Naive thymus-derived CD8-positive, alpha-beta T cell (primary cell): ENCODE measurements at regions not wholly inside any gene's neighbourhood (a gene's known extent, or its start where the extent isn't known, plus 50 kb on each side); places are given as distances from the start of the nearest gene placed in this dataset.

Source experiments
- ATAC-seq, 2 donors: fragments of 150-1000 bp; cut with Tn5 transposase in 1 of 2; sonication (Bioruptor Pico), chemical (Tn5 transposase) in 1 of 2; 1 replicate in 1 of 2; 2 replicates in 1 of 2; pipeline ENCODE4 v1.10.0; 2021; ENCODE audit warnings: mild to moderate bottlenecking in 2 of 2, moderate library complexity in 2 of 2
- POLR2A ChIA-PET: fragments of 350-600 bp; sonication (Branson Sonifier 250); formaldehyde crosslinking; loops from one replicate; lab custom pipeline; 2021; ENCODE audit warnings: antibody characterized with exemption; lab: Charles Lee
- DNase-seq, 10 donors: peaks; one replicate each; pipeline versions ENCODE4 v3.0.0 to v3.0.0-alpha.2; 2020 to 2022
- H3K27ac Mint-ChIP-seq, 10 donors: one replicate each; pipeline ENCODE4 v1.8.0; 2020 to 2022; ENCODE audit warnings: mild to moderate bottlenecking in 10 of 10, mixed read lengths in 10 of 10, moderate library complexity in 4 of 10, inconsistent platforms in 1 of 10
- H3K27me3 Mint-ChIP-seq, 5 donors: one replicate each; pipeline ENCODE4 v1.8.0; 2021 to 2022; ENCODE audit warnings: mixed read lengths in 5 of 5
- H3K36me3 Mint-ChIP-seq, 3 donors: one replicate each; pipeline ENCODE4 v1.8.0; 2020 to 2022; ENCODE audit warnings: mixed read lengths in 3 of 3, mild to moderate bottlenecking in 2 of 3, inconsistent platforms in 1 of 3
- H3K4me1 Mint-ChIP-seq, 4 donors: one replicate each; pipeline ENCODE4 v1.8.0; 2021 to 2022; ENCODE audit warnings: mixed read lengths in 4 of 4
- H3K4me3 Mint-ChIP-seq, 10 donors: one replicate each; pipeline ENCODE4 v1.8.0; 2020 to 2022; ENCODE audit warnings: mild to moderate bottlenecking in 10 of 10, mixed read lengths in 10 of 10, moderate library complexity in 6 of 10, inconsistent platforms in 1 of 10
- H3K9me3 Mint-ChIP-seq, 9 donors: one replicate each; pipeline ENCODE4 v1.8.0; 2020 to 2022; ENCODE audit warnings: mixed read lengths in 9 of 9, mild to moderate bottlenecking in 3 of 9, inconsistent platforms in 1 of 9, moderate library complexity in 1 of 9

DNA sequence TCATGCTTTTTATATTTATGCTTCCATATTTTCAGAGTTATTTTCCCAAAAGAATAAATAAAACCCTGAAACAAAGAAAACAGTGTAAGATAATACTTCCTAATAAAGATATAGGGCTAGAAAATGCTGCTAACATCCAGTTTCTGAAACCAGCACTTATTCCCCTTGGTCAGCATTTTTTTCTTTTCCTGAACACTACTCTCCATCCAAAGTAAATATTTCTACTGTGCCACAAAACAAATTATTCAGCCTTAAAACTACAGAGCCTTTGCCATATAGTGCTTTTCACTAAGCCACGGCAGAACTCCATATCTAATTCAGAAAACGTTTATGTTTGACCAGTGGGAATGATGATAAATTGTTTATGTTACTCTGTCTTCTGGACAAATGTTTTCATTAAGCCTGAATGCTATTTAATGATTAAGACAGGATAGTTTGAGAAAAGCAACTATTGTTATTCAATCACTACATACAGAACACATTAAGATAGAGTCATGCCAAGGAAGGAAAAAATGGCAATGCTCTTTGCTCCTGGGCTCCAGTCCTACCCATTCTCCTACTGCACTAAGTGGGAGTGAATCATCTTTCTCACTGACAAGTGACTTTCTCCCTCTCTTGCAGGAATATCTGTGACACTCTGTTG lies 723.9 kb downstream of the FAT4 start:
- Mint-ChIP-seq H3K4me3 (no peak overlapping the region), H3K9me3 (peaks cover 0 to 4% (median 0%) of the 10 kb centered on the region in 9 donors), H3K4me1 (no peaks in the 10 kb centered on the region), H3K36me3 (no peaks in the 10 kb centered on the region), H3K27ac (no peak overlapping the region), H3K27me3 (no peaks in the 10 kb centered on the region)
- POLR2A ChIA-PET = no interaction called here
- no peak for DNase-seq
- no peak for ATAC-seq

DNA sequence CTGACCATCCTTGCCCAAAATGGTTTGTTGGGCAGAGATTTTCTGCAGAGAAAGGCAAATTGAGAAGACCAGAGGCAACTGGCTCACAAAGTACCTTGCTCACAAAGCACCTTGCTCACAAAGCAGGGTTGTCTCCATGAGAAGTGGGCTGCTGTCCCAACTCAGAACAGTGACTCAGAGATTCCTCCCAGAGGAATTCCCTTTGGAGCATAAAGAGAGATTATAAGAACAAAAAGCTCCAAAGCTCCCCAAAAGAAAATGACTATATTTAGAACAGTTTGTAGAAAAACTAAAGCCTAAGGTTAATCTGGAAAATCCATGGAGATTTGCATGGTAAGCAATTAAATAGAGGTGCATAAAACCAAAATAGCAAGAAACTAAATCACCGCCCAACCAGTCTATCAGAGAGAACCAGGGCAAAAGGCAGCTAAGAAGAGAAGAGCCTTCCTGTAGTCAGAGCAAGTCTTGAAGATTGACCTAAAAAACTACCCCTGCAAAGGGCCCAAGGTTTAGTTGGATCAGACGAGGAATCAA lies 731.4 kb downstream of the FAT4 start:
- Mint-ChIP-seq H3K4me1 (no peaks in the 10 kb centered on the region), H3K36me3 (no peaks in the 10 kb centered on the region), H3K27me3 (no peaks in the 10 kb centered on the region), H3K4me3 (no peak overlapping the region), H3K9me3 (peaks cover 0 to 15% (median 3%) of the 10 kb centered on the region in 9 donors), H3K27ac (no peak overlapping the region)
- ATAC-seq (no peak), DNase-seq (no peak)
- POLR2A ChIA-PET = no interaction called here

DNA sequence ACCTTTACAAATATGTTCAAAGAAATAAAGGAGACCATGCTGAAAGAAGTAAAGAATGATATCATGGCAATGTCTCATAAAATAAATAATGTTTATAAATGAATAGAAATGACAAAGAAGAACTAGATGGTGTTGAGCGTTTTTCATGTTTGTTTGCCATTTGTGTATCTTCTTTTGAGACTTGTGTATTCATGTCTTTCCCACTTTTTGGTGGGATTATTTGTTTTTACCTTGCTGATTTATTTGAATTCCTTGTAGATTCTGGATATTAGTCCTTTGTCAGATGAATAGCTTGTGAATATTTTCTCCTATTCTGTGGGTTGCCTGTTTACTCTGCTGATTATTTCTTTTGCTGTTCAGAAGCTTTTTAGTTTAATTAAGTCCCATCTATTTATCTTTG lies 732.4 kb downstream of the FAT4 start:
- no peaks in the 10 kb centered on the region for H3K36me3 Mint-ChIP-seq

DNA sequence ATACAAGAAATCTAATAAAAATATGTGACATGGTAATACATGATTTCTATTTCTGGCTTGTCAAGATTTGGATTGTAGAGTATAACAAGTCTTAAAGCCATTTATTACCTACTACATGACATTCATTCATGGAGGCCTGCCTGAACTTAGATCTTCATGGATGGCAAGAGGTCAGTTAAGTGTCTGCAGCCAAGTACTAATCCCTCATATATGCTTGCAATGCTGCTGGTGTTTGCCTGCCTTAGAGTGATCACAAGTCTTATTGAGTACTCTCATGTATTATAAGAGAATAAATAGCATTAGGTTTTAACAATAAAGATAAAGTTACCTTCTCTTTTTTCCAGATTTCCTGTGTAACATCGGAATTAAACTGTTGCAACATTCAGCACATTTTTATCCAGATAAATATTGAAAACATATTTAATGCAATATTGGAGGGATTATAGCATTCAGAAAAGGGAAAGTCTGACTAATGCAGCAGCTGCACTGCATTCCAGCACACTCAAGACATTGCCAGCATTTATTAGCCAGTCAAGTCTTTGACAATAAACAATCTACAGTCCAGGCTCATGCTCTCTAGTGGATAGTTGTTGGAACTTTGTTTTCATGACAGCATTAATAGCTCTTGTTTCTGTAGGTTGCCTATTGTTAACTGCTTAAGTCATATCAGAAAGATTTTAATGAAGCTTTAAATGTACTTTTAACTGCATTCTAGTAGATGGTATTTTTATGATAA lies 737.1 kb downstream of the FAT4 start:
- DNase-seq (no peak), ATAC-seq (no peak)
- Mint-ChIP-seq H3K27me3 (no peaks in the 10 kb centered on the region), H3K4me1 (no peaks in the 10 kb centered on the region), H3K4me3 (no peak overlapping the region), H3K27ac (no peak overlapping the region), H3K36me3 (no peaks in the 10 kb centered on the region), H3K9me3 (peaks cover 0 to 21% (median 4%) of the 10 kb centered on the region in 9 donors)
- POLR2A ChIA-PET = no interaction called here

More for the DNA sequence above, 732.4 kb downstream of the FAT4 start:
- Mint-ChIP-seq H3K4me3 (no peak overlapping the region), H3K9me3 (peaks cover 0 to 15% (median 3%) of the 10 kb centered on the region in 9 donors), H3K27ac (no peak overlapping the region), H3K27me3 (no peaks in the 10 kb centered on the region), H3K4me1 (no peaks in the 10 kb centered on the region)
- DNase-seq (no peak), ATAC-seq (no peak)
- POLR2A ChIA-PET = no interaction called here

DNA sequence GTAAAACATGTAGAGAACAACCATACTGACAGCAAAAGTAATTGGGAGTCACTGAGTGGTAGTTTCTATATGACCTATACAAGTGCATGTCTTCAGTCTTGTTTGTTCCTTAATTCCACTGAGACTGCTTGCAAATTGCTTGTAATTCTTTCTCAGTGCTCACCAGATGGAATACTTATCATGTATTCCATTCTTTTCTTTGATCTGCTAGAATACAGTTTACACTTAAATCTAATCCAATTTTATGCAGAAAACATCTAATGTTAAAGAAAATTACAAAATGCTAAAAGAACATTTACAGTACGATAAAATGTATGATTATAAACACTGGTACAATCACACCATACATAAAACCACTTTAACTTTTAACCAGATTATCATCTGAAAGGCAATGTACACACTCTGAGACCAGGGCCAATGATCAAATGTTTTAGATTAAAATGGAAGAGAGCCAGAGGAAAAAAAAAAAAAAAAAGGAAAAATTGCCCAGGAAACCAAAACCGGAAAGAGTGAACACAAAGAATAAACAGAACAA lies 741.4 kb downstream of the FAT4 start:
- Mint-ChIP-seq H3K4me1 (no peaks in the 10 kb centered on the region), H3K27me3 (no peaks in the 10 kb centered on the region), H3K9me3 (peaks cover 0 to 16% (median 5%) of the 10 kb centered on the region in 9 donors), H3K36me3 (no peaks in the 10 kb centered on the region), H3K4me3 (no peak overlapping the region), H3K27ac (no peak overlapping the region)
- ATAC-seq (no peak), DNase-seq (no peak)
- POLR2A ChIA-PET = no interaction called here

DNA sequence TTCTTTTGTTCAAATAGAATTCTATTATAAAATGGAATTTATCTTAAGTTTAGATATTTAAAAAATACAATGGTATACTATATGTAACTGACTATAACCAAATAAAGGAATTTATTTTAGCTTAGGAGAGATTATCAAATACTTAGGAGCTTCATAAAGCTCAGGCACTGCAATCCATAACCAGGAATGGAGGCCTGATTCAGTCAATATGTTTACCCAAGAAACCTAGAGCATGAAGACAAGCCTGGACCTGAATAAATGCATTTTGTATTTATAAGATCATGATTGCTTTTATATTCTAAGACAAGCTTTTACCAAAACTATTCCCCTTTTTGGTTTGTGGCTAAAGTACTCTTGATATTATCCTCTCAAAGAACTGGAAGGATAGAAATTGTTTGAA lies 742.6 kb downstream of the FAT4 start:
- no peaks in the 10 kb centered on the region for H3K36me3 Mint-ChIP-seq

DNA sequence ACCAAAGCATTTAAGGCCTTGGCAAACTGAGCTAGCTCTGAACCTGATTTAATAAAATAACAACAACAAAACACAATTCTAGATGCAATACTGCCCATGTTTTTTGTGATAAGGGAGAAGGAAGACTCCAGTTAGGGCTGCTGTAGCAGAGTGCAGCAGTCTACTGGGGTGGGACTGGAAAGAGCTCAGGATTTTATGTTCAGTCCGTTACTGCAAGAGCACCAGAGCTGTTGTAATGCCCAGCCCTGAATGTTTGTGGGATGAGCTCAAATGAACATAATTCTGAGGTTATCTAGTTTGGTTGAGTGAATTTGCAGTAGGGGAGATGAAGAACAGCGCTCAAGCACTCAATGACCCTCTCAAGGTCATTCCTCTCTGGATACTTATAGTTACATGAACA lies 743.8 kb downstream of the FAT4 start:
- Mint-ChIP-seq H3K4me3 (no peak overlapping the region), H3K9me3 (peaks cover 0 to 16% (median 5%) of the 10 kb centered on the region in 9 donors), H3K36me3 (no peaks in the 10 kb centered on the region), H3K4me1 (no peaks in the 10 kb centered on the region), H3K27ac (no peak overlapping the region), H3K27me3 (no peaks in the 10 kb centered on the region)
- ATAC-seq = no peak
- DNase-seq = no peak
- POLR2A ChIA-PET = no interaction called here

More for the DNA sequence above, 742.6 kb downstream of the FAT4 start:
- Mint-ChIP-seq H3K27me3 (no peaks in the 10 kb centered on the region), H3K4me1 (no peaks in the 10 kb centered on the region), H3K27ac (no peak overlapping the region), H3K9me3 (peaks cover 0 to 16% (median 5%) of the 10 kb centered on the region in 9 donors), H3K4me3 (no peak overlapping the region)
- POLR2A ChIA-PET = no interaction called here
- DNase-seq = no peak
- ATAC-seq = no peak

DNA sequence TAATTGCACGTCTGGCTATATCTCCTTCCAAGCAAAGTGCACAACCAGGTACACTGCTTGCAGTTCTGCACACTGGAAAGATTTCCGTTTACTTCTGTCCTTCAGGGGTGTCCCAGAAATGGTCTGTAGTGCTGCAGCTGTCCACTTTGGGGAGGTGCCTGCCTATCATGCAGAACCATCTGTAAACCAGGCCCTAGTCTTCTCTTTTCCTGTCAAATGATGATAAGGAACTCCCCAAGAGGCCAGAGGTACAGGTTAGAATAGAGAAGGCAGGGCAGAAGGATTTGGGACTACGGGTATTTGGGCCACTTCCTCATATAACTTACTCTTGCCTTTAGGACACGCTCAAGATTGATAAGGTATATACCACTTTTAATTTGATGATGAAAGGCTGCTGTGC lies 746.9 kb downstream of the FAT4 start:
- POLR2A ChIA-PET = no interaction called here
- Mint-ChIP-seq H3K9me3 (peaks cover 0 to 11% (median 3%) of the 10 kb centered on the region in 9 donors), H3K27ac (no peak overlapping the region), H3K36me3 (no peaks in the 10 kb centered on the region), H3K4me1 (no peaks in the 10 kb centered on the region), H3K27me3 (no peaks in the 10 kb centered on the region), H3K4me3 (no peak overlapping the region)
- no peak for DNase-seq
- no peak for ATAC-seq

DNA sequence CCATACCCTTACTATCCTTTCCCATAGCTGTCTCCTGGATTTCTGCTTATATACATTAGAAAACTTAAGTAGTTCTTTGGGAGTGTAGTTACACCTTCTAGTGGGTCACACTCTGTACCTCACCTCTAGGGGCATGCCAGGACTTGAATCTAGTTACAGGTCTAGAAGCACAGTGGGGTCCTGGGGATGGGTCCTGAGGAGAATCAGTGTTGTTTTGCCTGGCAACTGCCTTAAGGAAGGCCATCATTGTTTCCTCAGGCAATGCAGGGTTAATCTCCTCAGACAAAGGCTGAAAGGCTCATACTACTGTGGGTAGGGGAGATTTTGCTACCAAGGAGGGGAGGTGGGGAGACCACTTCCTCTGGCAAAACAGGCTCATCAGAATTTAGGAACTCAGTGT lies 750.3 kb downstream of the FAT4 start:
- H3K4me3 Mint-ChIP-seq = no peak overlapping the region
- POLR2A ChIA-PET = no interaction called here

DNA sequence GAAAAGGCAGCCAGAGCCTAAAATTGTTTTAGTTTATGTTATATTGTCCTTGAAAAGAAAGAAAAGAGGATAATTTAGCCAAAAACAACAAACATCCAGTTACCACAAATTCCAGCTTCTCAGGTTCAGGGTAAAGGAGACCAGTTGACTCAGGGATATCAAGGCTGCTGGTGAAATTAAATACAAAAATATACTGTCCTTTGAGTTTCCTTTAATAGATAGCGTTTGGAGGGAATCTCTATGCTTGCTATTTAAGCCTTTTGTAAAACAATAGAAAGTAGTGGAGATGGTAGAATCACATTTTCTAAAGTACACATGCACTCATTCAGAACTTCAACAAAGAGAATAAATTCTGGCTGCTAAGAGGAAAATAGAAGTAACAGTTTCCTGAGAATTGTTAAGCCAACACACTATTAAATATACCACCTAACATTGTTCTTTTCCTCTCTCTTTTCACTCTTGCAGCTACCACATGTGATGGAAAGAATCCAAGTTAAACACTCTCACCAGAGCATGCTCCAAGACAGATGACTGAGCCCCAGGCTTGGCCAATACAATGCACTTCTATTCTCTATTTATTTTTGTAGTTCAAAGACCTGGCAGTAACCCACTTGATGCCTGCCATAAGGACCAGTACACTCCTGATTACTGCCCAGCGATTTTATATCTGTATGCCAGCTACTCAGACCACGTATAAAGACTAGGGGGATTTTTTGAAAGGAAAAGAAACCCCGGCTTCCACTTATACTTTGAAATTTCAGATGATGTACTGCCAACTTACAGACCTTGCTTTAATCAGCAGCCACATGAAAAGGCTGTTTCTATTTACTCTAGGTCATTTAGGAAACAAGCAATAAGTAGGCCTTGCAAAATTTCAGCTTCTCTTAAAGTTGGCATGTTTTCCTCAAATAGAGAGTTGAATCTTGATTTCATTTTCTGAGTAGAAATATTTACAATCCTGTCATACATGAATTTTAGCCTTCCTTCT lies 756.9 kb downstream of the FAT4 start:
- POLR2A ChIA-PET = no interaction called here
- Mint-ChIP-seq H3K9me3 (peaks cover 0 to 11% (median 3%) of the 10 kb centered on the region in 9 donors), H3K27me3 (no peaks in the 10 kb centered on the region), H3K4me3 (no peak overlapping the region), H3K4me1 (no peaks in the 10 kb centered on the region), H3K36me3 (no peaks in the 10 kb centered on the region), H3K27ac (no peak overlapping the region)
- ATAC-seq (no peak), DNase-seq (no peak)

More for the DNA sequence above, 750.3 kb downstream of the FAT4 start:
- H3K9me3 Mint-ChIP-seq = peaks cover 0 to 8% (median 3%) of the 10 kb centered on the region in 9 donors
- no peaks in the 10 kb centered on the region for H3K27me3 Mint-ChIP-seq
- DNase-seq = no peak
- ATAC-seq = no peak
- no peak overlapping the region for H3K27ac Mint-ChIP-seq
- H3K36me3 Mint-ChIP-seq = no peaks in the 10 kb centered on the region
- H3K4me1 Mint-ChIP-seq = no peaks in the 10 kb centered on the region

DNA sequence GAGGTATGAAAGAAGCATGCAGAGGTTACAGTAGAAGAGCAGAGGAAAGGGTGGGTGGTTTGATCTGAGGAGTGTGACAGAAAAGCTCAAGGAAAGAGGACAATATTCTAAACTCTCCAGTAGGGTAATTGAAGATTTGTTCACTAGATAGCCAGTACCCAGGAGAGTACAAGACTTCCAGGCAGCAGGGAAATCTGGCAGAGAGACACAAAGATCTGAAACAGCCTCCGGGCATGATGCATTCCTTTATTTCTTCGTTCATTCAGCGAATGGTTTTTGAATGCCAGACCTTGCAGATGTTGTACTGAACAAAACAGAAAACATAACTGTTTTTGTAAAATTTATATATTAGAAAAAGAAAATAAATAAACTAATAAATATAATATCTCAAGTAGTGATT lies 766.6 kb downstream of the FAT4 start:
- no peaks in the 10 kb centered on the region for H3K4me1 Mint-ChIP-seq
- H3K9me3 Mint-ChIP-seq = peaks cover 0 to 12% (median 4%) of the 10 kb centered on the region in 9 donors
- ATAC-seq (no peak), DNase-seq (no peak)
- H3K4me3 Mint-ChIP-seq = no peak overlapping the region
- H3K36me3 Mint-ChIP-seq = no peaks in the 10 kb centered on the region
- no peaks in the 10 kb centered on the region for H3K27me3 Mint-ChIP-seq
- H3K27ac Mint-ChIP-seq = no peak overlapping the region
- POLR2A ChIA-PET = no interaction called here

DNA sequence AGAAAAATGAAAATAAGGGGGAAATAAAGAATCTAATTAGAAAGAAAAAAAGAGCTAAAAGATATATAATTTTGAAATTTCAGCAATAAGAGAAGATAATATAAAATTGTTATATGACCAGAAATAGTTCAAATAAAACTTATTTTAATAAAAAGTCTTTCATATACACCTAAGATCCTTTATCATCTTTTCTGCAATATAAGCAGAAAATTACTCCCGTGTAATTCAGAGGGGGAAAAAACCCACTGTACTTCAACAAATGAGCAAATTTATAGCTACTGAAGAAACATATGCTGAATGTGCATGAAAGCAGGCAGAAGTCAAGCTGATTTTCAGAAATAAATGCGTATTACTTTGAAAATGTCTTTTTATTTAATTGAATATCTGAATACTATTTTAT lies 771.3 kb downstream of the FAT4 start:
- DNase-seq (no peak), ATAC-seq (no peak)
- Mint-ChIP-seq H3K27me3 (no peaks in the 10 kb centered on the region), H3K4me1 (no peaks in the 10 kb centered on the region), H3K9me3 (peaks cover 0 to 20% (median 4%) of the 10 kb centered on the region in 9 donors), H3K27ac (no peak overlapping the region), H3K36me3 (no peaks in the 10 kb centered on the region), H3K4me3 (no peak overlapping the region)
- POLR2A ChIA-PET = no interaction called here
